Psoas muscle (tissue), 7 donors: ENCODE measurements at regions not wholly inside any gene's neighbourhood (a gene's known extent, or its start where the extent isn't known, plus 50 kb on each side); places are given as distances from the start of the nearest gene placed in this dataset.
"Not testable (repeated sequence)": the region's sequence is repeated elsewhere in the genome, so short reads cannot be mapped to it uniquely, and the experiment has no call there.

Experiments
- ATAC-seq, 4 donors: fragments of 200-7000 bp; cut with Tn5 transposase; one replicate each; pipeline ENCODE4 v1.9.1; 2020; ENCODE audit warnings: moderate library complexity in 3 of 4, mild to moderate bottlenecking in 2 of 4
- DNase-seq, 2 donors: peaks; one replicate each; pipeline ENCODE4 v3.0.0-alpha.2; 2020
- H3K27ac ChIP-seq: fragments of 200-600 bp; one replicate; pipeline ENCODE4 v1.8.0; 2022
- H3K27me3 ChIP-seq, 3 donors: fragments of 200-600 bp in 1 of 3; one replicate each; pipeline versions ENCODE4 v1.6.1 to v1.8.0; 2013 to 2022; ENCODE audit warnings: low read length in 2 of 3, mild to moderate bottlenecking in 2 of 3, moderate library complexity in 1 of 3; ENCODE audit not compliant: insufficient read depth in 3 of 3
- H3K36me3 ChIP-seq, 2 donors: fragments of 200-600 bp in 1 of 2; one replicate each; pipeline versions ENCODE4 v1.6.1 to v1.8.0; 2013 to 2022; ENCODE audit warnings: low read depth in 1 of 2, mild to moderate bottlenecking in 1 of 2, moderate library complexity in 1 of 2; ENCODE audit not compliant: insufficient read depth in 1 of 2
- H3K4me1 ChIP-seq: fragments of 200-600 bp; one replicate; pipeline ENCODE4 v1.8.0; 2022
- H3K4me3 ChIP-seq: fragments of 200-600 bp; one replicate; pipeline ENCODE4 v1.8.0; 2022; ENCODE audit warnings: mild to moderate bottlenecking
- H3K9me3 ChIP-seq: fragments of 200-600 bp; one replicate; pipeline ENCODE4 v1.8.0; 2022
- CTCF ChIP-seq: fragments of 200-600 bp; IDR thresholded peaks from one replicate; pipeline ENCODE4 v1.8.0; 2022; ENCODE audit warnings: antibody characterized with exemption
- WGBS, 3 donors: extraction: QIAGEN DNeasy Blood & Tissue Kit; methylation state at CpG; one replicate each; pipeline versions ENCODE4 v1.1.6 to v1.1.7; 2013; 5-methylcytosine and 5-hydroxymethylcytosine counted together
- intact Hi-C, 2 donors: fragments of 100-400 bp; cut with DNase I; formaldehyde crosslinking; loops; one replicate each; pipeline versions ENCODE4 v1.11.0 to v1.14.2; 2022
- donor health status: healthy with polysubstance abuse.
- donor health status: DM: no; HTN: no; CAD: no; lungs with moderate emphysema.
- donor health status: Bipolar disorder and iron deficiency.
- donor health status: healthy.
- donor health status: DM: yes; HTN: yes; CAD: no.
- donor health status: DM: no; HTN: no; CAD: no.
- donor health status: DM: yes; HTN: yes; CAD: no.

- H3K27me3 ChIP-seq = no peaks in the 10 kb centered on the region
- no peak for TF ChIP-seq CTCF
- H3K27ac ChIP-seq = no peak overlapping the region
- 87 to 93% (median 88%) methylated on average over 4 of the region's 4 CpGs for WGBS, 3 donors
- intact Hi-C loops = no loop called here
- ATAC-seq = no peak
- no peaks in the 10 kb centered on the region for H3K9me3 ChIP-seq
- no peaks in the 10 kb centered on the region for H3K4me1 ChIP-seq
- no peak overlapping the region for H3K4me3 ChIP-seq
- H3K36me3 ChIP-seq = no peaks in the 10 kb centered on the region
- DNase-seq = no peak
These were observed 65.0 kb downstream of the ID4 start for GRCh38 chr6:19902201-19902600.

GRCh38 chr6:19904408-19904807, 67.2 kb downstream of the ID4 start:
- H3K9me3 ChIP-seq, H3K27ac ChIP-seq, H3K36me3 ChIP-seq, H3K27me3 ChIP-seq, H3K4me3 ChIP-seq, ATAC-seq, DNase-seq, intact Hi-C loops, H3K4me1 ChIP-seq: not testable (repeated sequence)
- WGBS, 3 donors = 72 to 80% (median 78%) methylated on average over 5 to 6 of the region's 6 CpGs

GRCh38 chr6:19905584-19905983, 68.4 kb downstream of the ID4 start:
- TF ChIP-seq CTCF = no peak
- H3K4me1 ChIP-seq = no peaks in the 10 kb centered on the region
- no peaks in the 10 kb centered on the region for H3K27me3 ChIP-seq
- no peaks in the 10 kb centered on the region for H3K36me3 ChIP-seq
- no peaks in the 10 kb centered on the region for H3K9me3 ChIP-seq
- DNase-seq (no peak), ATAC-seq (no peak)
- intact Hi-C loops = no loop called here
- no peak overlapping the region for H3K4me3 ChIP-seq
- WGBS, 3 donors = 44 to 68% (median 59%) methylated on average over 1 of the region's 1 CpG
- H3K27ac ChIP-seq = no peak overlapping the region

GRCh38 chr6:19906171-19906570, 69.0 kb downstream of the ID4 start:
- Histone ChIP-seq H3K36me3 (no peaks in the 10 kb centered on the region), H3K27ac (no peak overlapping the region), H3K4me3 (no peak overlapping the region), H3K4me1 (no peaks in the 10 kb centered on the region), H3K27me3 (peaks cover 0 to 2% (median 0%) of the 10 kb centered on the region in 3 donors), H3K9me3 (no peaks in the 10 kb centered on the region)
- WGBS, 3 donors = 31 to 37% (median 37%) methylated on average over 3 of the region's 3 CpGs
- intact Hi-C loops = no loop called here
- ATAC-seq = no peak
- TF ChIP-seq CTCF = no peak
- no peak for DNase-seq

- H3K4me1 ChIP-seq = no peaks in the 10 kb centered on the region
- no peaks in the 10 kb centered on the region for H3K36me3 ChIP-seq
- no peak overlapping the region for H3K4me3 ChIP-seq
- WGBS, 3 donors = 59 to 71% (median 70%) methylated on average over 3 of the region's 3 CpGs
- TF ChIP-seq CTCF = no peak
- ATAC-seq (no peak), DNase-seq (no peak)
- no peak overlapping the region for H3K27ac ChIP-seq
- intact Hi-C loops = no loop called here
- peaks cover 0 to 2% (median 0%) of the 10 kb centered on the region in 3 donors for H3K27me3 ChIP-seq
- peaks cover 6% of the 10 kb centered on the region for H3K9me3 ChIP-seq
These were observed 74.1 kb downstream of the ID4 start for GRCh38 chr6:19911223-19911622.
